Brain microvascular endothelial cell (primary cell): ENCODE measurements at regions not wholly inside any gene's neighbourhood (a gene's known extent, or its start where the extent isn't known, plus 50 kb on each side); places are given as distances from the start of the nearest gene placed in this dataset.

Source experiments
- DNase-seq: peaks from one replicate; pipeline ENCODE4 v3.0.0-alpha.2; 2020
- H3K27ac ChIP-seq: fragments of 250-450 bp; sonication (Bioruptor Pico); 2 replicates; pipeline ENCODE4 v1.5.1; 2020; ENCODE audit warnings: mild to moderate bottlenecking, moderate library complexity
- H3K27me3 ChIP-seq: fragments of 250-450 bp; sonication (Bioruptor Pico); replicated peaks from 2 replicates; pipeline ENCODE4 v1.5.1; 2020; ENCODE audit warnings: mild to moderate bottlenecking
- H3K36me3 ChIP-seq: fragments of 250-450 bp; sonication (Bioruptor Pico); replicated peaks from 2 replicates; pipeline ENCODE4 v1.5.1; 2020; ENCODE audit warnings: mild to moderate bottlenecking
- H3K4me3 ChIP-seq: 2 replicates; pipeline ENCODE4 v1.5.1; 2011; ENCODE audit warnings: low read depth, mild to moderate bottlenecking, control low read depth, low read length, moderate library complexity
- in situ Hi-C: cut with HindIII; loops from 2 replicates; pipeline ENCODE4 v1.10.0; 2017; ENCODE audit warnings: low sequenced_read_pairs, low pct_ligation_motif_present
- TF ChIP-seq, protein P1 (sequence below): IDR thresholded peaks from 2 replicates; pipeline ENCODE4 v1.5.1; 2011; ENCODE audit warnings: low read depth, mild to moderate bottlenecking, moderate library complexity, low read length, control low read depth, inconsistent platforms; ENCODE audit errors: missing control alignments

DNA sequence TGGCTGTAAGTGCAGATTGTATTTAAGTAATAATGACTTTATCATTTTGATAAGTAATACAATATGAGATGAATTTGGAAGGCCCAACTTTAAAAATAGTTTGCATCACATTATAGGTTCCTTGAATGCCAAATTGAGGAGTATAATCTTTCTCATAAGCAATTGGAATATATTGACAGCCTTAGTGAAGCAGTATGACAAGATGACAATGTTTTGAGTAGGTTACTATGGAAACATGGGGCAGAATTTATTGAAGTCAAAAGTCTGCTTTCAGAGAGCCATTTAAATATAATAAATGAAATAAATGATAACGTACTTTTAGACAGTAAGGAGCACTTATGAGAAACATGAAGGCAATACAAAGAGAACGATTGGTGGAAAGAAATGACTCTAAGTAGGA is 776.4 kb downstream of the TECRL start:
- Histone ChIP-seq H3K27me3 (no peaks in the 10 kb centered on the region), H3K27ac (no peak overlapping the region), H3K4me3 (no peak overlapping the region), H3K36me3 (no peaks in the 10 kb centered on the region)
- TF ChIP-seq, protein P1, sequence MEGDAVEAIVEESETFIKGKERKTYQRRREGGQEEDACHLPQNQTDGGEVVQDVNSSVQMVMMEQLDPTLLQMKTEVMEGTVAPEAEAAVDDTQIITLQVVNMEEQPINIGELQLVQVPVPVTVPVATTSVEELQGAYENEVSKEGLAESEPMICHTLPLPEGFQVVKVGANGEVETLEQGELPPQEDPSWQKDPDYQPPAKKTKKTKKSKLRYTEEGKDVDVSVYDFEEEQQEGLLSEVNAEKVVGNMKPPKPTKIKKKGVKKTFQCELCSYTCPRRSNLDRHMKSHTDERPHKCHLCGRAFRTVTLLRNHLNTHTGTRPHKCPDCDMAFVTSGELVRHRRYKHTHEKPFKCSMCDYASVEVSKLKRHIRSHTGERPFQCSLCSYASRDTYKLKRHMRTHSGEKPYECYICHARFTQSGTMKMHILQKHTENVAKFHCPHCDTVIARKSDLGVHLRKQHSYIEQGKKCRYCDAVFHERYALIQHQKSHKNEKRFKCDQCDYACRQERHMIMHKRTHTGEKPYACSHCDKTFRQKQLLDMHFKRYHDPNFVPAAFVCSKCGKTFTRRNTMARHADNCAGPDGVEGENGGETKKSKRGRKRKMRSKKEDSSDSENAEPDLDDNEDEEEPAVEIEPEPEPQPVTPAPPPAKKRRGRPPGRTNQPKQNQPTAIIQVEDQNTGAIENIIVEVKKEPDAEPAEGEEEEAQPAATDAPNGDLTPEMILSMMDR, result no peak
- in situ Hi-C loops, result no loop called here
- DNase-seq, result no peak

DNA sequence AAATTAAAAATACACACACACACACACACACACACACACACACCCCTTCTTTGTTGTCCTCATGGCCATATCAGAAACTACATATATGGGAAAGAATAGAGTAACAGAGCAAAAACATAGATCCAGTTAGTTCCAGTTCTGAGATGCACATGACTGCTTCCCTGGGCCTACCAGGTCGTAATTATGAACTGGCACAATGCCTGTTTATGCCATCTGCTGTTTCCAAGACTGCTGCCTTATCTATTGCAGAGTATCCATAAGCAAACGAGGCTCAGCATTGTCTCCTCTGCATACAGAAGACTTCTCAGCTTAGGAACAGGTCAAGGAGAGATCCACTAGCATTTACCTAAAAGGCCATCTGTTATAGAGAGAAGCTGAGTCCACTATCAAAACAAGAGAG is 789.0 kb downstream of the TECRL start:
- no peak for DNase-seq
- Histone ChIP-seq H3K27me3 (no peaks in the 10 kb centered on the region), H3K4me3 (no peak overlapping the region), H3K27ac (no peak overlapping the region), H3K36me3 (no peaks in the 10 kb centered on the region)
- TF ChIP-seq, protein P1, result no peak
- in situ Hi-C loops, result no loop called here

DNA sequence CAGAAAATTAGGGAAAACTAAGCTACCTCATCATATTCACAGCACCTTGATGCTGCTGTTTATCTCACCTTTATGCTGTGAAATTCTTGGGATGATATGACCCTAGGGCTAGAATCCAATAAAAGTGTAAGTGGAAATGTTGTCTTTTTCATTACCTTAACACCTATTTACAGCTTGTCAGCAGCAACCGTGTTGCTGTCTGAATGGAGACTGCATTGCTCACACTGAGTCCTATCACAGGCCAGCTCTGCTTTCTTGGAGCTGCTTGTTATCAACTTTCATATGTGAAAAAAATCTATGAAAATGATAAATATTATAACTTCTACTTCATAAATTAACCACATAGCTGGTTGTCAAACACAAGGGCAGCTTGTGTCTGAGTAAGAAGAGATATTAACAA is 789.5 kb downstream of the TECRL start:
- H3K27me3 ChIP-seq, result no peaks in the 10 kb centered on the region
- TF ChIP-seq, protein P1, result no peak
- no peak overlapping the region for H3K4me3 ChIP-seq
- in situ Hi-C loops, result no loop called here
- DNase-seq, result no peak
- no peak overlapping the region for H3K27ac ChIP-seq
- no peaks in the 10 kb centered on the region for H3K36me3 ChIP-seq

DNA sequence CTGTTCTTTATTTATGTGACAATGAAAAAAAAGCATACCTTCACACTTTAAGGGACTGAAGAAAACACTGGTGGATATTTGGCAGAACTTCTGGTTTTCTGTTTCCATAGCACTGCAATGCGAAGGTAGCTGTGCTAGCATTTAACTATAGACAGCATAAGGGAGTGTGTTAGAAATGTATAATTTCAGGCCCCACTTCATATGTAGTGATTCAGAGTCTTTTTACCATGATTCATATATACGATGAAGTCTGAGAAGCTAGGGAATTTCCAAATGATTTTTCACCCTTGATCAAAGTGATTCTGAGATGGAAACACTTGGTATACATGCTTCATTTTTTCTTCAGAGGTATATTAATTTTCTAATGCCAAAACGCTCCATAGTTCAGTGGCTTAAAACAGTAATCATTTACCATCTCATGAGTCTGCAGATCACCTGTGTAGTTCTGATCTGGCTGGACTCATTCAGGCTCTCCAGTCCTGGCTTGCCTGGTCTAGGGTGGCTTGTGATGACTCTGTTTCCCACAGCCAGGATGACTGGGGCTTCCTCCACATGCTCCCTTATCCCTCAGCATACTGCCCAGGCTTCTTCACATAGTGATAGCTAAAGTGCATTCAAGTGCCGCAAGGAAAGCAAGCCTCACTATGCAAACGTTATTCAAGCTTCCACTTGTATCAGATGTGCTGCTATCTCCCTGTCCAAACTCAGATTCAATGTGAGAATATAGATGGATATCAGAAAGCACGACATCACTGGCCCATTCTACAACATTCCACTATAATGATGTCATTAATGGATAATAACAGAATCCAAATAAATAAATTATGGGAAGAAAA is 790.1 kb downstream of the TECRL start:
- no peak for DNase-seq
- no peaks in the 10 kb centered on the region for H3K27me3 ChIP-seq
- no peak overlapping the region for H3K27ac ChIP-seq
- no peaks in the 10 kb centered on the region for H3K36me3 ChIP-seq
- in situ Hi-C loops, result no loop called here
- no peak overlapping the region for H3K4me3 ChIP-seq
- TF ChIP-seq, protein P1, result no peak

DNA sequence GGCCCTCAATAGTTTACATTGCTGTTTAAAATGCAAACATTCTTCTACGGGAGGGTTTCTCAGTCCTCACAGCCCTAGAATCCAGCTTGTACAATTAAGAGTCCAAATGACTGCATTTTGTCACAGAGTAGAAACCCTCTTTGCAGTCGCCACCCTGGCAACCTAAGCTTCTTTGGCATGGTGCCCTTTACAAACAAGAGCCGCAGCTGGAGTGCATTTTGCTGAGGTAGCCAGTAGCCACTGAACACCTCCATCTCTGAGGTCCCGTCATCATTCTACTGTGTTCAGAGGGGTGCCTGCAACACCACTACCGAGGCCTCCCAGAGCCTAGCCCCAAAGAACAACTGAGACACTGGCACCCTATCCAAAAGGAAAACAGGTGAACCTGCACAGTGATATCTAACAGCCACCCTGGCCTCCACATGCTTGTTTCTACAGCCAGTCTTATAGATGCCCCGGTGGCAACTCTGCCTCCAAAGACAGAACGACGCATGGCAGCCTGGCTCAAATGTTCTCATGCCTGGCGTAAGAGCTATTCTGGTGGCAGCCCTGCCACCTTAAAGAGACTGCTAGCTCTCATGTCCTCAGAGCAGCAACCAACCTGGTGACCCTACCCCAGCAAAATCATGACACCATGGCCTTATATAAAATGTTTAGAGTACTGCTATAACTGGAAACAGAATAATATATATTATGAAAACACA is 801.9 kb downstream of the TECRL start:
- no peaks in the 10 kb centered on the region for H3K36me3 ChIP-seq
- TF ChIP-seq, protein P1, result no peak
- H3K27me3 ChIP-seq, result no peaks in the 10 kb centered on the region
- in situ Hi-C loops, result no loop called here
- no peak for DNase-seq
- no peak overlapping the region for H3K27ac ChIP-seq
- H3K4me3 ChIP-seq, result no peak overlapping the region

DNA sequence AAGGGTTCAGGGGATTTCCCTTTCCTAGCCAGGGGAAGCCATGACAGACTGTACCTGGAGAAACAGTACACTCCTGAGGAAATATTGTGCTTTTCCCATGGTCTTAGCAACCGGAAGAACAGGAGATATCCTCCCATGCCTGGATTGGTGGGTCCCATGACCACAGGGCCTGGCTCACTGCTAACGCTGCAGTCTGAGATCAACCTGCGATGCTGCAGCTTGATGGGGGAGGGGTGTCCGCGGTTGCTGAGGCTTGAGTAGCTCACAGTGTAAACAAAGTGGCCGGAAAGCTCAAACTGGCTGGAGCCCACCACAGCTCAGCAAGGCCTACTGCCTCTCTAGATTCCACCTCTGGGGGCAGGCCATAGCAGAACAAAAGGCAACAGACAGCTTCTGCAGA is 819.5 kb downstream of the TECRL start:
- Histone ChIP-seq H3K27me3 (no peaks in the 10 kb centered on the region), H3K4me3 (no peak overlapping the region), H3K36me3 (no peaks in the 10 kb centered on the region), H3K27ac (no peak overlapping the region)
- no peak for DNase-seq
- TF ChIP-seq, protein P1, result no peak
- in situ Hi-C loops, result no loop called here
